Uterus (tissue), 3 donors: ENCODE measurements at regions not wholly inside any gene's neighbourhood (a gene's known extent, or its start where the extent isn't known, plus 50 kb on each side); places are given as distances from the start of the nearest gene placed in this dataset. TPM values are rescaled to one million over a fixed set of nuclear protein-coding genes. Genes with fewer than 3 reads are reported as not detected.

Source experiments
- DNase-seq, 2 donors: peaks; one replicate each; pipeline ENCODE4 v3.0.0-alpha.2; 2019 to 2020
- H3K27ac ChIP-seq, 2 donors: fragments of 200-600 bp; sonication (generic); 1 replicate in 1 of 2; 2 replicates in 1 of 2; pipeline ENCODE4 v1.5.1; 2016 to 2018
- H3K27me3 ChIP-seq, 2 donors: fragments of 200-600 bp; sonication (generic); one replicate each; pipeline ENCODE4 v1.5.1; 2018 to 2019; ENCODE audit warnings: control low read depth in 1 of 2
- H3K36me3 ChIP-seq, 2 donors: fragments of 200-600 bp; sonication (generic); one replicate each; pipeline ENCODE4 v1.5.1; 2019; ENCODE audit warnings: control low read depth in 1 of 2
- H3K4me1 ChIP-seq, 2 donors: fragments of 200-600 bp; sonication (generic); one replicate each; pipeline ENCODE4 v1.5.1; 2018 to 2019; ENCODE audit warnings: control low read depth in 1 of 2
- H3K4me3 ChIP-seq, 2 donors: fragments of 200-600 bp; sonication (generic); 1 replicate in 1 of 2; 2 replicates in 1 of 2; pipeline ENCODE4 v1.5.1; 2018 to 2019; ENCODE audit warnings: mild to moderate bottlenecking in 1 of 2
- H3K9me3 ChIP-seq, 2 donors: fragments of 200-600 bp; sonication (generic); one replicate each; pipeline ENCODE4 v1.5.1; 2019; ENCODE audit warnings: control low read depth in 1 of 2
- CTCF ChIP-seq, 4 experiments: fragments of 200-600 bp in 2 of 4; fragments of 450-650 bp in 2 of 4; sonication (generic) in 2 of 4; IDR thresholded peaks; one replicate each; pipeline ENCODE4 v1.5.1; 2016 to 2019; ENCODE audit warnings: antibody characterized with exemption in 4 of 4, mild to moderate bottlenecking in 2 of 4, moderate library complexity in 1 of 4
- POLR2A ChIP-seq, 2 donors: fragments of 450-650 bp; IDR thresholded peaks; one replicate each; pipeline ENCODE4 v1.6.1; 2016; ENCODE audit warnings: antibody characterized with exemption in 2 of 2, mild to moderate bottlenecking in 1 of 2, moderate library complexity in 1 of 2
- intact Hi-C: fragments of 100-400 bp; cut with DNase I; formaldehyde crosslinking; loops from one replicate; pipeline ENCODE4 v1.15.1; 2023; ENCODE audit warnings: low total_unique reads
- small RNA-seq: library from RNA; depleted of rRNA; stranded (forward); fragments of <200 nt; gene quantifications from one replicate; pipeline ENCODE3, GENCODE V24; 2016
- donor health status: DM: yes; HTN: yes; CAD: no.

- no peaks in the 10 kb centered on the region for H3K36me3 ChIP-seq
- intact Hi-C loops, result no loop called here
Observed at GRCh38 chr12:42640391-42640790, 50.8 kb upstream of the PRICKLE1 start.

GRCh38 chr12:42639556-42639955 lies 50.0 kb upstream of the PRICKLE1 start:
- no peak overlapping the region for H3K4me3 ChIP-seq
- H3K4me1 ChIP-seq, result no peaks in the 10 kb centered on the region
- no peaks in the 10 kb centered on the region for H3K27me3 ChIP-seq
- H3K9me3 ChIP-seq, result no peaks in the 10 kb centered on the region
- no peak for TF ChIP-seq POLR2A (IDR thresholded peaks at IDR 0.05)
- no peaks in the 10 kb centered on the region for H3K36me3 ChIP-seq
- intact Hi-C loops, result no loop called here
- no peak overlapping the region for H3K27ac ChIP-seq
- DNase-seq, result no peak

More at GRCh38 chr12:42640391-42640790, 50.8 kb upstream of the PRICKLE1 start:
- DNase-seq, result no peak
- Histone ChIP-seq H3K9me3 (no peaks in the 10 kb centered on the region), H3K27me3 (no peaks in the 10 kb centered on the region), H3K27ac (no peak overlapping the region), H3K4me1 (no peaks in the 10 kb centered on the region), H3K4me3 (no peak overlapping the region)
- TF ChIP-seq CTCF (IDR thresholded peaks at IDR 0.05) (no peak), POLR2A (IDR thresholded peaks at IDR 0.05) (no peak)

Small RNAs in the stretch of these regions (small RNA-seq; reads per million reads assigned to genes)
- gene MRPS36P5, result not detected
- gene RPS27P21, result not detected
